HFFc6 (cell line): ENCODE measurements at regions not wholly inside any gene's neighbourhood (a gene's known extent, or its start where the extent isn't known, plus 50 kb on each side); places are given as distances from the start of the nearest gene placed in this dataset.

Experiments
- DNase-seq: peaks from one replicate; pipeline ENCODE4 v3.0.0-alpha.2; 2018
- H3K27ac Mint-ChIP-seq: 2 replicates; pipeline ENCODE4 v1.8.0; 2020; ENCODE audit warnings: mild to moderate bottlenecking, mixed read lengths
- H3K27me3 Mint-ChIP-seq: 2 replicates; pipeline ENCODE4 v1.8.0; 2021; ENCODE audit warnings: mild to moderate bottlenecking, moderate library complexity, mixed read lengths; ENCODE audit not compliant: insufficient read depth
- H3K36me3 Mint-ChIP-seq: 2 replicates; pipeline ENCODE4 v1.8.0; 2021; ENCODE audit warnings: low read depth, mixed read lengths
- H3K4me1 Mint-ChIP-seq: 2 replicates; pipeline ENCODE4 v1.8.0; 2020; ENCODE audit warnings: low read depth, mixed read lengths
- H3K4me3 Mint-ChIP-seq: 2 replicates; pipeline ENCODE4 v1.8.0; 2020; ENCODE audit warnings: mild to moderate bottlenecking, moderate library complexity, mixed read lengths
- H3K9me3 Mint-ChIP-seq: 2 replicates; pipeline ENCODE4 v1.8.0; 2020; ENCODE audit warnings: mild to moderate bottlenecking, mixed read lengths
- CTCF ChIP-seq: fragments of 200-600 bp; sonication (generic); IDR thresholded peaks from 2 replicates; pipeline ENCODE4 v1.5.0; 2021; ENCODE audit warnings: antibody characterized with exemption, mild to moderate bottlenecking

DNA sequence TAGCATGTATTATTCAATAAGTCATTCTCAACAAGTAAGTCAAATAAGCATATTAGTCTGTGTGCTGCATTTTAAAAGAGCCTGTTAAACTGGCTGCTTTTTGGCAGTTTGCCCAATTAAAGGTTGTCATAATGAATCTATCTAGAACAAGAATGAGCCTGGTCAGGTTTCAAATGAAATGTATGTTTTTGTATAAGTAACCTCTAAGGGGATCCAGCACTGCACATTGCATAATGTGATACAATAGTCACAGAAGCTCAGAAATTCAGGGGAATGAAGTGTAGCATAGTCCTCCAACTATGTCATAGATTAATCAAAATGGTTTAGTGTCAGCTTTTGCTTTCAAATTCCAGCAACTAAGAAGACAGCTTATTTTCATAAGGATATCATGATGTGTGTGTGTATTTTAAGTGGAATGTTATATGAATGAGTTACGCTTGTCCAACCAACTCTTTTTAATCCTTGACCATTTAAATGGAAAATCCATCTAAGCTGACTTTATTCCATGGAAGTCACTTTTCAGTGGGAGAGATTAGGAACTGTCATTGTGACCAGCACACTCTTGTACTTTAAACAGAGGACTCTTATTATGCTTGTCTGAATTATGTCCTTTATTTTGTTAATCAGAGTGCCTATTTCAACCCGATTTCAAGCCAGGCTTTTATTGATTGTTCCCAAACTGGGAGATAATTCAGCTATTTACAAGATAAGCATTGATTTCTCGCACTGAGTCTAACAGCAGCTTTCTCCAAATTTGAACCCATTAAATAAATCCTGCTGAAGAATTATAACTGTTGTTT, 283.9 kb upstream of the ADAMTSL1 start:
- H3K36me3 Mint-ChIP-seq = no peaks in the 10 kb centered on the region
- no peak for DNase-seq
- H3K9me3 Mint-ChIP-seq = no peaks in the 10 kb centered on the region
- TF ChIP-seq CTCF = no peak
- H3K27me3 Mint-ChIP-seq = peaks cover 7% of the 10 kb centered on the region
- H3K27ac Mint-ChIP-seq = no peak overlapping the region
- no peak overlapping the region for H3K4me3 Mint-ChIP-seq
- H3K4me1 Mint-ChIP-seq = no peaks in the 10 kb centered on the region

GRCh38 chr9:18190671-18191374, 283.1 kb upstream of the ADAMTSL1 start:
- peaks cover 11% of the 10 kb centered on the region for H3K27me3 Mint-ChIP-seq
- no peaks in the 10 kb centered on the region for H3K9me3 Mint-ChIP-seq
- no peaks in the 10 kb centered on the region for H3K36me3 Mint-ChIP-seq
- no peak for DNase-seq
- no peak overlapping the region for H3K27ac Mint-ChIP-seq
- TF ChIP-seq CTCF = peak; percentile 31; the same call in 1 of the 2 replicates
- H3K4me3 Mint-ChIP-seq = no peak overlapping the region
- H3K4me1 Mint-ChIP-seq = no peaks in the 10 kb centered on the region

GRCh38 chr9:18194316-18194715, 279.6 kb upstream of the ADAMTSL1 start:
- Mint-ChIP-seq H3K4me1 (no peaks in the 10 kb centered on the region), H3K36me3 (no peaks in the 10 kb centered on the region), H3K27ac (no peak overlapping the region), H3K4me3 (no peak overlapping the region), H3K27me3 (peaks cover 13% of the 10 kb centered on the region), H3K9me3 (no peaks in the 10 kb centered on the region)
- DNase-seq = no peak
- TF ChIP-seq CTCF = no peak

DNA sequence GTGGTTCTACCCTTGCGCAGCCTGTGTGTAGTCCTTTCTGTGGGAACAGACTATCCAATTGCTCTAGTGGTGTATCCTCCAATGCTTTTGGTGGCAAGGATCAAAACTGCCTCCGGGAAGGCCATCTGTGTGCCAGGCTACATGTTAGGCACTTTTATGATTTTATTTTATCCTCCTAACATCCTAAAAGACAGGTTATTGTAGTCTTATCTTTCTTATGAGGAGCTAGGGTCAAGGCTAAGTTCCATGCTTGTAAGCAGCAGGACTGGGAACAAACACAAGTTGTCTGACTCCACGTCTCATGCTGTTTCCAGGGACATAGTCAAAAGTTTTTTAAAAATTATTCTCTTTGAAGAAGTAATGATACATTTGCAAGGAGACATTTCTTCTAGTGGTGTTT, 278.7 kb upstream of the ADAMTSL1 start:
- H3K4me1 Mint-ChIP-seq = no peaks in the 10 kb centered on the region
- no peak for TF ChIP-seq CTCF

DNA sequence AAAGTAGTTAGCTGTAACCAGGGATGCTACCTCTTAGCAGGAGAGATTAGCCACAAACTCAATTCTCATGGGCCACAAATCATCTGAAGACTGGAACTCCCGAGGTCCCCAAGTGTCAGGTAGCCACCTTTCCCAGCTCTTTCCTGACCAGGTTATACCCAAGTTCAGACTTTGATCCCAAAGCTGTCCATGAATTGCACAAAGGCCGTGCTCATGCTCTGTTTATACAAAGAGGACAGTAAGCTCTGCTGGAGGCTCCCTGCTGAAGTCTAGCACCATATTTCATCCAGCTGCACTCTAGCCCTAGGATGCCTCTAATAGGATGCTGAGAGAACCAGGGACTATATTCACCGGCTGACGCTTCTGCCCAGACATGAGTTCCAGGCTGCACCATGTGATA, 271.0 kb upstream of the ADAMTSL1 start:
- Mint-ChIP-seq H3K27ac (no peak overlapping the region), H3K36me3 (no peaks in the 10 kb centered on the region), H3K4me1 (no peaks in the 10 kb centered on the region), H3K4me3 (no peak overlapping the region), H3K9me3 (no peaks in the 10 kb centered on the region), H3K27me3 (peaks cover 11% of the 10 kb centered on the region)
- TF ChIP-seq CTCF = no peak
- no peak for DNase-seq

More for the DNA sequence above, 278.7 kb upstream of the ADAMTSL1 start:
- no peak overlapping the region for H3K27ac Mint-ChIP-seq
- no peaks in the 10 kb centered on the region for H3K36me3 Mint-ChIP-seq
- H3K4me3 Mint-ChIP-seq = no peak overlapping the region
- peaks cover 13% of the 10 kb centered on the region for H3K27me3 Mint-ChIP-seq
- H3K9me3 Mint-ChIP-seq = no peaks in the 10 kb centered on the region
- DNase-seq = no peak
